Glutamatergic neuron (in vitro differentiated cells): ENCODE measurements at regions not wholly inside any gene's neighbourhood (a gene's known extent, or its start where the extent isn't known, plus 50 kb on each side); places are given as distances from the start of the nearest gene placed in this dataset.
"Not testable (repeated sequence)": the region's sequence is repeated elsewhere in the genome, so short reads cannot be mapped to it uniquely, and the experiment has no call there.

Experiments used
- DNase-seq: peaks from one replicate; pipeline ENCODE4 v3.0.0; 2022
- H3K27ac Mint-ChIP-seq: one replicate; pipeline ENCODE4 v1.8.0; 2020; ENCODE audit warnings: mild to moderate bottlenecking, mixed read lengths, inconsistent platforms; ENCODE audit not compliant: unreplicated experiment
- H3K27me3 Mint-ChIP-seq: one replicate; pipeline ENCODE4 v1.8.0; 2020; ENCODE audit warnings: mild to moderate bottlenecking, moderate library complexity, mixed read lengths, inconsistent platforms; ENCODE audit not compliant: unreplicated experiment
- H3K36me3 Mint-ChIP-seq: one replicate; pipeline ENCODE4 v1.8.0; 2020; ENCODE audit warnings: mild to moderate bottlenecking, mixed read lengths, inconsistent platforms; ENCODE audit not compliant: unreplicated experiment
- H3K4me1 Mint-ChIP-seq: one replicate; pipeline ENCODE4 v1.8.0; 2020; ENCODE audit warnings: mild to moderate bottlenecking, low read depth, mixed read lengths, inconsistent platforms; ENCODE audit not compliant: unreplicated experiment
- H3K4me3 Mint-ChIP-seq: one replicate; pipeline ENCODE4 v1.8.0; 2020; ENCODE audit warnings: mild to moderate bottlenecking, mixed read lengths, inconsistent platforms; ENCODE audit not compliant: unreplicated experiment
- H3K9me3 Mint-ChIP-seq: one replicate; pipeline ENCODE4 v1.8.0; 2020; ENCODE audit warnings: mild to moderate bottlenecking, moderate library complexity, mixed read lengths, inconsistent platforms; ENCODE audit not compliant: unreplicated experiment
- TF ChIP-seq, protein P1 (sequence below): fragments of 200-600 bp; sonication (generic); IDR thresholded peaks from one replicate; pipeline ENCODE4 v1.5.0; 2021; ENCODE audit not compliant: partially characterized antibody, unreplicated experiment

GRCh38 chr20:51125105-51125504, 102.2 kb upstream of the KCNG1 start:
- DNase-seq = no peak
- no peaks in the 10 kb centered on the region for H3K27me3 Mint-ChIP-seq
- no peak overlapping the region for H3K27ac Mint-ChIP-seq
- TF ChIP-seq, protein P1, sequence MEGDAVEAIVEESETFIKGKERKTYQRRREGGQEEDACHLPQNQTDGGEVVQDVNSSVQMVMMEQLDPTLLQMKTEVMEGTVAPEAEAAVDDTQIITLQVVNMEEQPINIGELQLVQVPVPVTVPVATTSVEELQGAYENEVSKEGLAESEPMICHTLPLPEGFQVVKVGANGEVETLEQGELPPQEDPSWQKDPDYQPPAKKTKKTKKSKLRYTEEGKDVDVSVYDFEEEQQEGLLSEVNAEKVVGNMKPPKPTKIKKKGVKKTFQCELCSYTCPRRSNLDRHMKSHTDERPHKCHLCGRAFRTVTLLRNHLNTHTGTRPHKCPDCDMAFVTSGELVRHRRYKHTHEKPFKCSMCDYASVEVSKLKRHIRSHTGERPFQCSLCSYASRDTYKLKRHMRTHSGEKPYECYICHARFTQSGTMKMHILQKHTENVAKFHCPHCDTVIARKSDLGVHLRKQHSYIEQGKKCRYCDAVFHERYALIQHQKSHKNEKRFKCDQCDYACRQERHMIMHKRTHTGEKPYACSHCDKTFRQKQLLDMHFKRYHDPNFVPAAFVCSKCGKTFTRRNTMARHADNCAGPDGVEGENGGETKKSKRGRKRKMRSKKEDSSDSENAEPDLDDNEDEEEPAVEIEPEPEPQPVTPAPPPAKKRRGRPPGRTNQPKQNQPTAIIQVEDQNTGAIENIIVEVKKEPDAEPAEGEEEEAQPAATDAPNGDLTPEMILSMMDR = no peak
- no peak overlapping the region for H3K4me3 Mint-ChIP-seq
- H3K4me1 Mint-ChIP-seq = peaks cover 6% of the 10 kb centered on the region
- no peaks in the 10 kb centered on the region for H3K36me3 Mint-ChIP-seq
- H3K9me3 Mint-ChIP-seq = no peaks in the 10 kb centered on the region

DNA sequence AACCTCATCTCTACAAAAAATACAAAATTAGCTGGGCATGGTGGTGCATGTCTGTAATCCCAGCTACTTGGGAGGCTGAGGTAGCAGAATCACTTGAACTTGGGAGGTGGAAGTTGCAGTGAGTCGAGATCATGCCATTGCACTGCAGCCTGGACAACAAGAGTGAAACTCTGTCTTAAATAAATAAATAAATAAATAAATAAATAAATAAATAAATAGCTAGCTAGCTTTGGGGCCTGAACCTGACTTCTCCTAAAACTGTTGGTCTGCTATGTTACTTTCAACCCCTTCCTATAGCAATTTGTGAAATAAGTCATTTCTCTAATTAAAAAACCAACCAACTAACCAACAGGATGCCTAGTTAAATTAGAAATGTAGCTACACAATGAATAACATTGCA, 101.0 kb upstream of the KCNG1 start:
- not testable (repeated sequence) for H3K9me3 Mint-ChIP-seq, H3K27me3 Mint-ChIP-seq, H3K4me1 Mint-ChIP-seq, H3K27ac Mint-ChIP-seq, DNase-seq, H3K4me3 Mint-ChIP-seq, H3K36me3 Mint-ChIP-seq

- no peaks in the 10 kb centered on the region for H3K9me3 Mint-ChIP-seq
- no peak for DNase-seq
- TF ChIP-seq, protein P1 = no peak
- H3K27ac Mint-ChIP-seq = no peak overlapping the region
- no peaks in the 10 kb centered on the region for H3K27me3 Mint-ChIP-seq
- no peak overlapping the region for H3K4me3 Mint-ChIP-seq
- H3K4me1 Mint-ChIP-seq = peaks cover 8% of the 10 kb centered on the region
- H3K36me3 Mint-ChIP-seq = no peaks in the 10 kb centered on the region
Observed at GRCh38 chr20:51122931-51123658, 100.2 kb upstream of the KCNG1 start.

DNA sequence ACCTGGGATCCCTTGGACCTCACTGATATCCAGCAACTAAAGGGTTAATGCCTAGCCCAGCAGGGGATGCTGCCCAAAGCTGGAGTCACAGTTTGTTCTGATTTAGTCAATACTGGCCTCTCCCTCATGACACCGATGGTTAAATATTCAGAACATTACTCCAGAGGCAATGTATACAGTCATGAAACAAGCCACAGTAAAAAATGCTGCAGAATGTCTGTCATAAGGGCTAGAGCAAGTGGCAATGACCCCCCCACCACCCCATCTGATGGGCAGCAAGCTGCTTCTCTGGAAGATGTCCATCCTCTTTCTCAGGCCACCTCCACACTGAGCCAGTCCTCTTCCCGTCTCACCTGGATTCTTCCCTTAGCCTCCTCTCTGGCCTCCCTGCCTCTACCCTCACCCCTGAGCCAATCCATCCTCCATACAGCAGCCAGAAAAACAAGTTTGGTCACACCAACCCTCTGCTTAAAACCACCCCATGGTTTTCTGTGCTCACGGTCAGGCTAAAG, 99.0 kb upstream of the KCNG1 start:
- Mint-ChIP-seq H3K27ac (no peak overlapping the region), H3K4me1 (peaks cover 8% of the 10 kb centered on the region), H3K9me3 (no peaks in the 10 kb centered on the region), H3K36me3 (no peaks in the 10 kb centered on the region), H3K4me3 (no peak overlapping the region), H3K27me3 (no peaks in the 10 kb centered on the region)
- TF ChIP-seq, protein P1 = no peak
- no peak for DNase-seq

DNA sequence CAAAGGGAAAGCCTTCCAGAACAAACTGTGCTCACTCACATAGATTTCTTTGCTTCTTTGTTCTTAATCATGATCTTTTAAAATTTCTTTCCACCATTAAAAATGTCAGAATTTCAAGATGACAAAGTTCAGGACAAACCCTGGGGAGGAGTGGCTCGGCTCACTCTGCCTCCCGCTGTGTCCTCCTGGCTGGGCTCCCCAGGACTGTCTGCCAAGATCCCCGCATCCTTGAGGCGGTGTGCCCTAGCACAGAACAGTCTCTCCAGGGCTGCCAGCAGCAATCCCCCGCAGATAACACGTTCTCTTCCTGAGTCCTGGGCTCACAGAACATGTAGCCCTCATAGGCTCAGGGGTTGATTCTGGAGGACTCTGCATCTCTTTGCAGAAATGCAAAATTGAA, 98.4 kb upstream of the KCNG1 start:
- Mint-ChIP-seq H3K4me1 (peaks cover 8% of the 10 kb centered on the region), H3K4me3 (no peak overlapping the region), H3K36me3 (no peaks in the 10 kb centered on the region), H3K9me3 (no peaks in the 10 kb centered on the region), H3K27me3 (no peaks in the 10 kb centered on the region), H3K27ac (no peak overlapping the region)
- no peak for DNase-seq
- TF ChIP-seq, protein P1 = no peak
